GM23338 (cell line): ENCODE measurements at regions not wholly inside any gene's neighbourhood (a gene's known extent, or its start where the extent isn't known, plus 50 kb on each side); places are given as distances from the start of the nearest gene placed in this dataset.

Experiments
- ATAC-seq: fragments of 200-7000 bp; cut with Tn5 transposase; 3 replicates; pipeline ENCODE4 v1.9.1; 2020
- DNase-seq: peaks from one replicate; pipeline ENCODE4 v3.0.0-alpha.2; 2015; ENCODE audit warnings: low spot score
- H2AFZ ChIP-seq: fragments of 200-600 bp; sonication (generic); 2 replicates; pipeline ENCODE4 v1.8.0; 2016; ENCODE audit warnings: antibody characterized with exemption, mild to moderate bottlenecking, moderate library complexity
- H3F3A ChIP-seq: fragments of 200-600 bp; sonication (generic); replicated peaks from 2 replicates; pipeline ENCODE4 v1.8.0; 2017; ENCODE audit warnings: antibody characterized with exemption, mixed run types, low read depth
- H3K27ac ChIP-seq: fragments of 200-600 bp; sonication (generic); 2 replicates; pipeline ENCODE4 v1.6.1; 2016; ENCODE audit warnings: low read depth
- H3K27me3 ChIP-seq: fragments of 200-600 bp; sonication (generic); 2 replicates; pipeline ENCODE4 v1.8.0; 2016; ENCODE audit warnings: mild to moderate bottlenecking, mixed run types, moderate library complexity; ENCODE audit not compliant: insufficient read depth
- H3K36me3 ChIP-seq: fragments of 200-600 bp; sonication (generic); 2 replicates; pipeline ENCODE4 v1.8.0; 2016; ENCODE audit warnings: mild to moderate bottlenecking; ENCODE audit not compliant: insufficient read depth
- H3K4me1 ChIP-seq: fragments of 200-600 bp; sonication (generic); 2 replicates; pipeline ENCODE4 v1.8.0; 2016; ENCODE audit warnings: mild to moderate bottlenecking, moderate library complexity; ENCODE audit not compliant: insufficient read depth
- H3K4me2 ChIP-seq: fragments of 200-600 bp; sonication (generic); 2 replicates; pipeline ENCODE4 v1.7.1; 2017; ENCODE audit warnings: mixed run types
- H3K4me3 ChIP-seq: fragments of 200-600 bp; sonication (generic); 2 replicates; pipeline ENCODE4 v1.6.1; 2016; ENCODE audit warnings: mixed run types
- H3K79me2 ChIP-seq: fragments of 200-600 bp; sonication (generic); replicated peaks from 2 replicates; pipeline ENCODE4 v1.8.0; 2017; ENCODE audit warnings: mild to moderate bottlenecking; ENCODE audit not compliant: insufficient read depth
- H3K9me2 ChIP-seq: fragments of 200-600 bp; sonication (generic); 2 replicates; pipeline ENCODE4 v1.8.0; 2017; ENCODE audit not compliant: insufficient read depth
- H4K20me1 ChIP-seq: fragments of 200-600 bp; sonication (generic); replicated peaks from 2 replicates; pipeline ENCODE4 v1.8.0; 2017; ENCODE audit warnings: mild to moderate bottlenecking; ENCODE audit not compliant: insufficient read depth
- H3K27ac Mint-ChIP-seq: 2 replicates; pipeline ENCODE4 v1.8.0; 2020; ENCODE audit warnings: inconsistent platforms, mild to moderate bottlenecking, moderate library complexity, mixed read lengths
- H3K27me3 Mint-ChIP-seq: 3 replicates; pipeline ENCODE4 v1.8.0; 2022; ENCODE audit warnings: low read depth, mild to moderate bottlenecking, moderate library complexity, mixed read lengths, inconsistent platforms; ENCODE audit not compliant: insufficient read depth, poor library complexity
- H3K36me3 Mint-ChIP-seq: 3 replicates; pipeline ENCODE4 v1.8.0; 2021; ENCODE audit warnings: low read depth, mild to moderate bottlenecking, inconsistent platforms, moderate library complexity, mixed read lengths
- H3K4me1 Mint-ChIP-seq: 3 replicates; pipeline ENCODE4 v1.8.0; 2020; ENCODE audit warnings: mild to moderate bottlenecking, inconsistent platforms, mixed read lengths
- H3K4me3 Mint-ChIP-seq: 3 replicates; pipeline ENCODE4 v1.8.0; 2021; ENCODE audit warnings: moderate library complexity, mild to moderate bottlenecking, inconsistent platforms, mixed read lengths
- H3K9me3 Mint-ChIP-seq: 3 replicates; pipeline ENCODE4 v1.8.0; 2020; ENCODE audit warnings: moderate library complexity, mild to moderate bottlenecking, inconsistent platforms, mixed read lengths
- CREB1 ChIP-seq: fragments of 250-450 bp; sonication (Bioruptor Pico); IDR thresholded peaks from 2 replicates; pipeline ENCODE4 v1.5.0; 2020; ENCODE audit warnings: low read depth, mild to moderate bottlenecking, moderate library complexity
- EZH2 ChIP-seq: fragments of 200-600 bp; sonication (generic); IDR thresholded peaks from one replicate; pipeline ENCODE4 v1.8.0; 2017; ENCODE audit warnings: antibody characterized with exemption, mild to moderate bottlenecking, low read depth; ENCODE audit not compliant: unreplicated experiment
- EZH2phosphoT487 ChIP-seq: fragments of 200-600 bp; sonication (generic); IDR thresholded peaks from one replicate; pipeline ENCODE4 v1.8.1; 2018; ENCODE audit warnings: antibody characterized with exemption; ENCODE audit not compliant: unreplicated experiment
- JUNB ChIP-seq: IDR thresholded peaks from one replicate; pipeline ENCODE4 v1.6.1; 2016; ENCODE audit warnings: antibody characterized with exemption; ENCODE audit not compliant: unreplicated experiment
- NANOG ChIP-seq: IDR thresholded peaks from 2 replicates; pipeline ENCODE4 v1.6.1; 2016; ENCODE audit warnings: antibody characterized with exemption, borderline replicate concordance
- POLR2AphosphoS5 ChIP-seq: IDR thresholded peaks from 2 replicates; pipeline ENCODE4 v1.6.1; 2016; ENCODE audit warnings: antibody characterized with exemption, low read depth
- STAT1 ChIP-seq: IDR thresholded peaks from one replicate; pipeline ENCODE4 v1.6.1; 2016; ENCODE audit warnings: antibody characterized with exemption; ENCODE audit not compliant: unreplicated experiment
- ZNF114 ChIP-seq: fragments of 250-450 bp; sonication (Bioruptor Pico); IDR thresholded peaks from 2 replicates; pipeline ENCODE4 v1.5.0; 2020; ENCODE audit warnings: mild to moderate bottlenecking, moderate library complexity
- ZNF331 ChIP-seq: fragments of 250-450 bp; sonication (Bioruptor Pico); IDR thresholded peaks from 2 replicates; pipeline ENCODE4 v1.5.0; 2020; ENCODE audit warnings: low read depth, mild to moderate bottlenecking, moderate library complexity
- TF ChIP-seq, protein P1 (sequence below), 2 experiments: fragments of 200-600 bp in 1 of 2; sonication (generic) in 1 of 2; conservative IDR thresholded peaks; 2 replicates each; pipeline versions ENCODE4 v1.5.1 to v1.6.1; 2016 to 2017; ENCODE audit warnings: antibody characterized with exemption in 2 of 2, low read depth in 2 of 2, mild to moderate bottlenecking in 2 of 2, moderate library complexity in 1 of 2
- TF ChIP-seq, protein P2 (sequence below): IDR thresholded peaks from one replicate; pipeline ENCODE4 v1.6.1; 2018; ENCODE audit warnings: antibody characterized with exemption; ENCODE audit not compliant: unreplicated experiment
- TF ChIP-seq, protein P3 (sequence below): fragments of 250-450 bp; sonication (Bioruptor Pico); IDR thresholded peaks from 2 replicates; pipeline ENCODE4 v1.5.0; 2020; ENCODE audit warnings: mild to moderate bottlenecking, moderate library complexity
- TF ChIP-seq, protein P4 (sequence below): IDR thresholded peaks from 2 replicates; pipeline ENCODE4 v1.6.1; 2016; ENCODE audit warnings: antibody characterized with exemption

DNA sequence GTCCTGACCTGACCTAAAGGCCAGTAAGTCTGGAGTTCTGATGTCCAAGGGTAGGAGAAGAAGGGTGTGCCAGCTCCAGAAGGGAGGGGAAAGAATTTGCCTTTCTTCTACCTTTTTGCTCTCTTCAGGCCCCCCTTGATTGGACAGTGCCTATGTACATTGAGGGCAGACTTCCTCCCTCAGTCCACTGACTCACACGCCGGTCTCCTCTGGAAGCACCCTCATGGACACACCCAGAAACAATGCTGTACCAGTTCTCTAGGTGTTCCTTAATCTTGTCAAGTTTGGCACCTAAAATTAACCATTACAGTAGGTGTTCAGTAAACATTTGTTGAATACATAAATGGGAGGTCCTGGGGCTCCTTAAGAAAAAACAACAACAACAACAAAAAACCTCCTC, 51.0 kb upstream of the POU2F1 start:
- no peaks in the 10 kb centered on the region for H3K79me2 ChIP-seq
- peaks cover 30% of the 10 kb centered on the region for H3K4me1 ChIP-seq
- H2AFZ ChIP-seq: no peak overlapping the region
- H3K4me3 ChIP-seq: no peak overlapping the region
- Mint-ChIP-seq H3K9me3 (no peaks in the 10 kb centered on the region; the same call in 1 of the 3 replicates), H3K36me3 (no peaks in the 10 kb centered on the region), H3K27me3 (peaks cover 2% of the 10 kb centered on the region), H3K27ac (no peak overlapping the region), H3K4me1 (peaks cover 39% of the 10 kb centered on the region), H3K4me3 (no peak overlapping the region)
- no peak overlapping the region for H3K27ac ChIP-seq
- no peak overlapping the region for H3K4me2 ChIP-seq
- no peaks in the 10 kb centered on the region for H3F3A ChIP-seq
- TF ChIP-seq NANOG (no peak), POLR2AphosphoS5 (no peak), JUNB (no peak), EZH2 (no peak), STAT1 (no peak), CREB1 (CRISPR knock-in tag) (no peak), EZH2phosphoT487 (no peak), ZNF114 (no peak), ZNF331 (no peak)
- TF ChIP-seq, protein P1, sequence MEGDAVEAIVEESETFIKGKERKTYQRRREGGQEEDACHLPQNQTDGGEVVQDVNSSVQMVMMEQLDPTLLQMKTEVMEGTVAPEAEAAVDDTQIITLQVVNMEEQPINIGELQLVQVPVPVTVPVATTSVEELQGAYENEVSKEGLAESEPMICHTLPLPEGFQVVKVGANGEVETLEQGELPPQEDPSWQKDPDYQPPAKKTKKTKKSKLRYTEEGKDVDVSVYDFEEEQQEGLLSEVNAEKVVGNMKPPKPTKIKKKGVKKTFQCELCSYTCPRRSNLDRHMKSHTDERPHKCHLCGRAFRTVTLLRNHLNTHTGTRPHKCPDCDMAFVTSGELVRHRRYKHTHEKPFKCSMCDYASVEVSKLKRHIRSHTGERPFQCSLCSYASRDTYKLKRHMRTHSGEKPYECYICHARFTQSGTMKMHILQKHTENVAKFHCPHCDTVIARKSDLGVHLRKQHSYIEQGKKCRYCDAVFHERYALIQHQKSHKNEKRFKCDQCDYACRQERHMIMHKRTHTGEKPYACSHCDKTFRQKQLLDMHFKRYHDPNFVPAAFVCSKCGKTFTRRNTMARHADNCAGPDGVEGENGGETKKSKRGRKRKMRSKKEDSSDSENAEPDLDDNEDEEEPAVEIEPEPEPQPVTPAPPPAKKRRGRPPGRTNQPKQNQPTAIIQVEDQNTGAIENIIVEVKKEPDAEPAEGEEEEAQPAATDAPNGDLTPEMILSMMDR (conservative IDR thresholded peaks at IDR 0.05; ENCODE audit: low read depth in 2 of 2): no peak
- TF ChIP-seq, protein P2, sequence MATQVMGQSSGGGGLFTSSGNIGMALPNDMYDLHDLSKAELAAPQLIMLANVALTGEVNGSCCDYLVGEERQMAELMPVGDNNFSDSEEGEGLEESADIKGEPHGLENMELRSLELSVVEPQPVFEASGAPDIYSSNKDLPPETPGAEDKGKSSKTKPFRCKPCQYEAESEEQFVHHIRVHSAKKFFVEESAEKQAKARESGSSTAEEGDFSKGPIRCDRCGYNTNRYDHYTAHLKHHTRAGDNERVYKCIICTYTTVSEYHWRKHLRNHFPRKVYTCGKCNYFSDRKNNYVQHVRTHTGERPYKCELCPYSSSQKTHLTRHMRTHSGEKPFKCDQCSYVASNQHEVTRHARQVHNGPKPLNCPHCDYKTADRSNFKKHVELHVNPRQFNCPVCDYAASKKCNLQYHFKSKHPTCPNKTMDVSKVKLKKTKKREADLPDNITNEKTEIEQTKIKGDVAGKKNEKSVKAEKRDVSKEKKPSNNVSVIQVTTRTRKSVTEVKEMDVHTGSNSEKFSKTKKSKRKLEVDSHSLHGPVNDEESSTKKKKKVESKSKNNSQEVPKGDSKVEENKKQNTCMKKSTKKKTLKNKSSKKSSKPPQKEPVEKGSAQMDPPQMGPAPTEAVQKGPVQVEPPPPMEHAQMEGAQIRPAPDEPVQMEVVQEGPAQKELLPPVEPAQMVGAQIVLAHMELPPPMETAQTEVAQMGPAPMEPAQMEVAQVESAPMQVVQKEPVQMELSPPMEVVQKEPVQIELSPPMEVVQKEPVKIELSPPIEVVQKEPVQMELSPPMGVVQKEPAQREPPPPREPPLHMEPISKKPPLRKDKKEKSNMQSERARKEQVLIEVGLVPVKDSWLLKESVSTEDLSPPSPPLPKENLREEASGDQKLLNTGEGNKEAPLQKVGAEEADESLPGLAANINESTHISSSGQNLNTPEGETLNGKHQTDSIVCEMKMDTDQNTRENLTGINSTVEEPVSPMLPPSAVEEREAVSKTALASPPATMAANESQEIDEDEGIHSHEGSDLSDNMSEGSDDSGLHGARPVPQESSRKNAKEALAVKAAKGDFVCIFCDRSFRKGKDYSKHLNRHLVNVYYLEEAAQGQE: no peak
- TF ChIP-seq, protein P3, sequence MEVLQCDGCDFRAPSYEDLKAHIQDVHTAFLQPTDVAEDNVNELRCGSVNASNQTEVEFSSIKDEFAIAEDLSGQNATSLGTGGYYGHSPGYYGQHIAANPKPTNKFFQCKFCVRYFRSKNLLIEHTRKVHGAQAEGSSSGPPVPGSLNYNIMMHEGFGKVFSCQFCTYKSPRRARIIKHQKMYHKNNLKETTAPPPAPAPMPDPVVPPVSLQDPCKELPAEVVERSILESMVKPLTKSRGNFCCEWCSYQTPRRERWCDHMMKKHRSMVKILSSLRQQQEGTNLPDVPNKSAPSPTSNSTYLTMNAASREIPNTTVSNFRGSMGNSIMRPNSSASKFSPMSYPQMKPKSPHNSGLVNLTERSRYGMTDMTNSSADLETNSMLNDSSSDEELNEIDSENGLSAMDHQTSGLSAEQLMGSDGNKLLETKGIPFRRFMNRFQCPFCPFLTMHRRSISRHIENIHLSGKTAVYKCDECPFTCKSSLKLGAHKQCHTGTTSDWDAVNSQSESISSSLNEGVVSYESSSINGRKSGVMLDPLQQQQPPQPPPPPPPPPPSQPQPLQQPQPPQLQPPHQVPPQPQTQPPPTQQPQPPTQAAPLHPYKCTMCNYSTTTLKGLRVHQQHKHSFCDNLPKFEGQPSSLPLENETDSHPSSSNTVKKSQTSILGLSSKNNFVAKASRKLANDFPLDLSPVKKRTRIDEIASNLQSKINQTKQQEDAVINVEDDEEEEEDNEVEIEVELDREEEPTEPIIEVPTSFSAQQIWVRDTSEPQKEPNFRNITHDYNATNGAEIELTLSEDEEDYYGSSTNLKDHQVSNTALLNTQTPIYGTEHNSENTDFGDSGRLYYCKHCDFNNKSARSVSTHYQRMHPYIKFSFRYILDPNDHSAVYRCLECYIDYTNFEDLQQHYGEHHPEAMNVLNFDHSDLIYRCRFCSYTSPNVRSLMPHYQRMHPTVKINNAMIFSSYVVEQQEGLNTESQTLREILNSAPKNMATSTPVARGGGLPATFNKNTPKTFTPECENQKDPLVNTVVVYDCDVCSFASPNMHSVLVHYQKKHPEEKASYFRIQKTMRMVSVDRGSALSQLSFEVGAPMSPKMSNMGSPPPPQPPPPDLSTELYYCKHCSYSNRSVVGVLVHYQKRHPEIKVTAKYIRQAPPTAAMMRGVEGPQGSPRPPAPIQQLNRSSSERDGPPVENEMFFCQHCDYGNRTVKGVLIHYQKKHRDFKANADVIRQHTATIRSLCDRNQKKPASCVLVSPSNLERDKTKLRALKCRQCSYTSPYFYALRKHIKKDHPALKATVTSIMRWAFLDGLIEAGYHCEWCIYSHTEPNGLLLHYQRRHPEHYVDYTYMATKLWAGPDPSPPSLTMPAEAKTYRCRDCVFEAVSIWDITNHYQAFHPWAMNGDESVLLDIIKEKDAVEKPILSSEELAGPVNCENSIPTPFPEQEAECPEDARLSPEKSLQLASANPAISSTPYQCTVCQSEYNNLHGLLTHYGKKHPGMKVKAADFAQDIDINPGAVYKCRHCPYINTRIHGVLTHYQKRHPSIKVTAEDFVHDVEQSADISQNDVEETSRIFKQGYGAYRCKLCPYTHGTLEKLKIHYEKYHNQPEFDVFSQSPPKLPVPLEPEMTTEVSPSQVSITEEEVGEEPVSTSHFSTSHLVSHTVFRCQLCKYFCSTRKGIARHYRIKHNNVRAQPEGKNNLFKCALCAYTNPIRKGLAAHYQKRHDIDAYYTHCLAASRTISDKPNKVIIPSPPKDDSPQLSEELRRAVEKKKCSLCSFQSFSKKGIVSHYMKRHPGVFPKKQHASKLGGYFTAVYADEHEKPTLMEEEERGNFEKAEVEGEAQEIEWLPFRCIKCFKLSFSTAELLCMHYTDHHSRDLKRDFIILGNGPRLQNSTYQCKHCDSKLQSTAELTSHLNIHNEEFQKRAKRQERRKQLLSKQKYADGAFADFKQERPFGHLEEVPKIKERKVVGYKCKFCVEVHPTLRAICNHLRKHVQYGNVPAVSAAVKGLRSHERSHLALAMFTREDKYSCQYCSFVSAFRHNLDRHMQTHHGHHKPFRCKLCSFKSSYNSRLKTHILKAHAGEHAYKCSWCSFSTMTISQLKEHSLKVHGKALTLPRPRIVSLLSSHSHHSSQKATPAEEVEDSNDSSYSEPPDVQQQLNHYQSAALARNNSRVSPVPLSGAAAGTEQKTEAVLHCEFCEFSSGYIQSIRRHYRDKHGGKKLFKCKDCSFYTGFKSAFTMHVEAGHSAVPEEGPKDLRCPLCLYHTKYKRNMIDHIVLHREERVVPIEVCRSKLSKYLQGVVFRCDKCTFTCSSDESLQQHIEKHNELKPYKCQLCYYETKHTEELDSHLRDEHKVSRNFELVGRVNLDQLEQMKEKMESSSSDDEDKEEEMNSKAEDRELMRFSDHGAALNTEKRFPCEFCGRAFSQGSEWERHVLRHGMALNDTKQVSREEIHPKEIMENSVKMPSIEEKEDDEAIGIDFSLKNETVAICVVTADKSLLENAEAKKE (CRISPR knock-in tag): no peak
- TF ChIP-seq, protein P4, sequence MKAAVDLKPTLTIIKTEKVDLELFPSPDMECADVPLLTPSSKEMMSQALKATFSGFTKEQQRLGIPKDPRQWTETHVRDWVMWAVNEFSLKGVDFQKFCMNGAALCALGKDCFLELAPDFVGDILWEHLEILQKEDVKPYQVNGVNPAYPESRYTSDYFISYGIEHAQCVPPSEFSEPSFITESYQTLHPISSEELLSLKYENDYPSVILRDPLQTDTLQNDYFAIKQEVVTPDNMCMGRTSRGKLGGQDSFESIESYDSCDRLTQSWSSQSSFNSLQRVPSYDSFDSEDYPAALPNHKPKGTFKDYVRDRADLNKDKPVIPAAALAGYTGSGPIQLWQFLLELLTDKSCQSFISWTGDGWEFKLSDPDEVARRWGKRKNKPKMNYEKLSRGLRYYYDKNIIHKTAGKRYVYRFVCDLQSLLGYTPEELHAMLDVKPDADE: no peak
- H3K27me3 ChIP-seq: no peaks in the 10 kb centered on the region
- no peaks in the 10 kb centered on the region for H4K20me1 ChIP-seq
- ATAC-seq: no peak
- H3K9me2 ChIP-seq: no peaks in the 10 kb centered on the region
- DNase-seq: no peak
- no peaks in the 10 kb centered on the region for H3K36me3 ChIP-seq
